HL-60 (cell line): ENCODE measurements at regions not wholly inside any gene's neighbourhood (a gene's known extent, or its start where the extent isn't known, plus 50 kb on each side); places are given as distances from the start of the nearest gene placed in this dataset.

Experiments
- DNase-seq, 2 experiments: peaks; one replicate each; pipeline ENCODE4 v3.0.0-alpha.2; 2010 to 2020; ENCODE audit warnings: low read depth in 1 of 2, low spot score in 1 of 2
- H3K27ac ChIP-seq: fragments of 250-450 bp; sonication (Bioruptor Pico); replicated peaks from 2 replicates; pipeline ENCODE4 v1.5.1; 2020; ENCODE audit warnings: mild to moderate bottlenecking, moderate library complexity
- H3K27me3 ChIP-seq: fragments of 250-450 bp; sonication (Bioruptor Pico); 2 replicates; pipeline ENCODE4 v1.5.1; 2021; ENCODE audit warnings: mild to moderate bottlenecking, moderate library complexity; ENCODE audit not compliant: insufficient read depth, poor library complexity, severe bottlenecking
- H3K4me3 ChIP-seq: replicated peaks from 2 replicates; pipeline ENCODE4 v1.5.1; 2011; ENCODE audit warnings: mild to moderate bottlenecking, control low read depth, low read length; ENCODE audit not compliant: insufficient read depth
- CTCF ChIP-seq: IDR thresholded peaks from one replicate; pipeline ENCODE4 v1.5.1; 2011; ENCODE audit warnings: low read length, control low read depth, inconsistent platforms; ENCODE audit not compliant: insufficient read depth
- GABPA ChIP-seq: IDR thresholded peaks from 2 replicates; pipeline ENCODE4 v1.6.1; 2012; ENCODE audit warnings: low read depth
- POLR2AphosphoS5 ChIP-seq: IDR thresholded peaks from 2 replicates; pipeline ENCODE4 v1.6.1; 2012; ENCODE audit warnings: low read depth
- REST ChIP-seq: IDR thresholded peaks from 2 replicates; pipeline ENCODE4 v1.6.1; 2012; ENCODE audit warnings: low read depth; ENCODE audit not compliant: insufficient replicate concordance
- SPI1 ChIP-seq: IDR thresholded peaks from 2 replicates; pipeline ENCODE4 v1.6.1; 2012; ENCODE audit warnings: low read depth, mild to moderate bottlenecking, borderline replicate concordance

GRCh38 chr12:88707800-88708199 is 127.5 kb upstream of the KITLG start:
- TF ChIP-seq REST (no peak), GABPA (no peak), POLR2AphosphoS5 (no peak), CTCF (no peak), SPI1 (no peak)
- no peak overlapping the region for H3K4me3 ChIP-seq
- H3K27ac ChIP-seq: no peak overlapping the region
- no peaks in the 10 kb centered on the region for H3K27me3 ChIP-seq
- no peak for DNase-seq

GRCh38 chr12:88706286-88706685 is 126.0 kb upstream of the KITLG start:
- DNase-seq: no peak
- H3K27ac ChIP-seq: no peak overlapping the region
- no peak overlapping the region for H3K4me3 ChIP-seq
- H3K27me3 ChIP-seq: no peaks in the 10 kb centered on the region
- TF ChIP-seq SPI1 (no peak), POLR2AphosphoS5 (no peak), CTCF (no peak), REST (no peak), GABPA (no peak)

GRCh38 chr12:88703790-88704189 is 123.5 kb upstream of the KITLG start:
- Histone ChIP-seq H3K27ac (no peak overlapping the region), H3K4me3 (no peak overlapping the region), H3K27me3 (no peaks in the 10 kb centered on the region)
- no peak for TF ChIP-seq GABPA
- TF ChIP-seq POLR2AphosphoS5: no peak
- TF ChIP-seq REST: no peak
- no peak for TF ChIP-seq SPI1
- no peak for DNase-seq

GRCh38 chr12:88698471-88698870 is 118.2 kb upstream of the KITLG start:
- Histone ChIP-seq H3K4me3 (no peak overlapping the region), H3K27me3 (no peaks in the 10 kb centered on the region), H3K27ac (no peak overlapping the region)
- TF ChIP-seq SPI1 (no peak), REST (peak; percentile 31)
- no peak for DNase-seq
